BLaER1 (cell line): ENCODE measurements at regions not wholly inside any gene's neighbourhood (a gene's known extent, or its start where the extent isn't known, plus 50 kb on each side); places are given as distances from the start of the nearest gene placed in this dataset.
"Not testable (repeated sequence)": the region's sequence is repeated elsewhere in the genome, so short reads cannot be mapped to it uniquely, and the experiment has no call there.

Experiments
- H3K27ac ChIP-seq: shearing (Covaris generic); formaldehyde crosslinking; 2 replicates; pipeline ENCODE4 v1.8.1; 2022
- H3K27me3 ChIP-seq: shearing (Covaris generic); formaldehyde crosslinking; 2 replicates; pipeline ENCODE4 v1.8.1; 2022
- H3K36me3 ChIP-seq: shearing (Covaris generic); formaldehyde crosslinking; 2 replicates; pipeline ENCODE4 v1.8.1; 2022
- H3K4me1 ChIP-seq: shearing (Covaris generic); formaldehyde crosslinking; 2 replicates; pipeline ENCODE4 v1.8.1; 2022
- H3K4me2 ChIP-seq: shearing (Covaris generic); formaldehyde crosslinking; 2 replicates; pipeline ENCODE4 v1.8.1; 2022
- H3K4me3 ChIP-seq: shearing (Covaris generic); formaldehyde crosslinking; 2 replicates; pipeline ENCODE4 v1.8.1; 2022
- H3K9ac ChIP-seq: shearing (Covaris generic); formaldehyde crosslinking; 2 replicates; pipeline ENCODE4 v1.8.1; 2022
- H3K9me3 ChIP-seq: shearing (Covaris generic); formaldehyde crosslinking; 2 replicates; pipeline ENCODE4 v1.8.1; 2022
- H4K20me1 ChIP-seq: shearing (Covaris generic); formaldehyde crosslinking; 2 replicates; pipeline ENCODE4 v1.8.1; 2022
- Cebpa-rat ChIP-seq: shearing (Covaris generic); IDR thresholded peaks from 2 replicates; pipeline ENCODE4 v1.8.1; 2022

- H3K27me3 ChIP-seq, result no peaks in the 10 kb centered on the region
- no peak for TF ChIP-seq Cebpa-rat
- no peak overlapping the region for H3K4me2 ChIP-seq
- H3K9ac ChIP-seq, result no peak overlapping the region
- no peaks in the 10 kb centered on the region for H3K9me3 ChIP-seq
- no peaks in the 10 kb centered on the region for H4K20me1 ChIP-seq
- H3K4me1 ChIP-seq, result peaks cover 6% of the 10 kb centered on the region; the same call in 1 of the 2 replicates
- H3K36me3 ChIP-seq, result no peaks in the 10 kb centered on the region
- no peak overlapping the region for H3K4me3 ChIP-seq
- H3K27ac ChIP-seq, result no peak overlapping the region
Observed at GRCh38 chr17:34475296-34475695, 104.1 kb upstream of the TMEM132E start.

- Histone ChIP-seq H3K4me1 (peaks cover 6% of the 10 kb centered on the region; the same call in 1 of the 2 replicates), H3K4me3 (no peak overlapping the region), H3K9ac (no peak overlapping the region), H3K4me2 (no peak overlapping the region), H3K27ac (no peak overlapping the region), H3K27me3 (no peaks in the 10 kb centered on the region), H3K36me3 (no peaks in the 10 kb centered on the region), H4K20me1 (no peaks in the 10 kb centered on the region), H3K9me3 (no peaks in the 10 kb centered on the region)
- TF ChIP-seq Cebpa-rat, result no peak
Observed at GRCh38 chr17:34474706-34475105, 104.7 kb upstream of the TMEM132E start.

GRCh38 chr17:34472363-34472762 is 107.0 kb upstream of the TMEM132E start:
- TF ChIP-seq Cebpa-rat, result no peak
- Histone ChIP-seq H3K27me3 (no peaks in the 10 kb centered on the region), H3K9ac (no peak overlapping the region), H3K36me3 (no peaks in the 10 kb centered on the region), H3K4me1 (no peaks in the 10 kb centered on the region), H3K27ac (no peak overlapping the region), H4K20me1 (no peaks in the 10 kb centered on the region), H3K4me2 (no peak overlapping the region), H3K4me3 (no peak overlapping the region), H3K9me3 (no peaks in the 10 kb centered on the region)

GRCh38 chr17:34471278-34471677 is 108.1 kb upstream of the TMEM132E start:
- not testable (repeated sequence) for H3K9ac ChIP-seq, H4K20me1 ChIP-seq, H3K9me3 ChIP-seq, H3K4me2 ChIP-seq, H3K27ac ChIP-seq, H3K27me3 ChIP-seq, H3K36me3 ChIP-seq, H3K4me1 ChIP-seq, H3K4me3 ChIP-seq

- H3K36me3 ChIP-seq, result no peaks in the 10 kb centered on the region
- H3K9ac ChIP-seq, result no peak overlapping the region
- no peaks in the 10 kb centered on the region for H3K9me3 ChIP-seq
- H3K27me3 ChIP-seq, result no peaks in the 10 kb centered on the region
- H3K4me1 ChIP-seq, result peaks cover 5% of the 10 kb centered on the region; the same call in 1 of the 2 replicates
- H4K20me1 ChIP-seq, result no peaks in the 10 kb centered on the region
- TF ChIP-seq Cebpa-rat, result no peak
- H3K4me3 ChIP-seq, result no peak overlapping the region
- H3K4me2 ChIP-seq, result no peak overlapping the region
- H3K27ac ChIP-seq, result no peak overlapping the region
Observed at GRCh38 chr17:34465789-34466188, 102.8 kb upstream of the CCL1 start.

- Histone ChIP-seq H3K27me3 (no peaks in the 10 kb centered on the region), H3K36me3 (no peaks in the 10 kb centered on the region), H3K4me3 (no peak overlapping the region), H3K4me2 (no peak overlapping the region), H4K20me1 (no peaks in the 10 kb centered on the region), H3K9ac (no peak overlapping the region), H3K4me1 (peaks cover 5% of the 10 kb centered on the region; the same call in 1 of the 2 replicates), H3K27ac (no peak overlapping the region), H3K9me3 (no peaks in the 10 kb centered on the region)
- TF ChIP-seq Cebpa-rat, result no peak
Observed at GRCh38 chr17:34464812-34465211, 101.8 kb upstream of the CCL1 start.

GRCh38 chr17:34458266-34458665 is 95.2 kb upstream of the CCL1 start:
- H3K4me1 ChIP-seq, result peaks cover 12% of the 10 kb centered on the region
- TF ChIP-seq Cebpa-rat, result no peak
- no peaks in the 10 kb centered on the region for H3K36me3 ChIP-seq
- no peaks in the 10 kb centered on the region for H3K9me3 ChIP-seq
- no peak overlapping the region for H3K27ac ChIP-seq
- no peaks in the 10 kb centered on the region for H3K27me3 ChIP-seq
- H3K9ac ChIP-seq, result no peak overlapping the region
- H4K20me1 ChIP-seq, result no peaks in the 10 kb centered on the region
- H3K4me2 ChIP-seq, result no peak overlapping the region
- H3K4me3 ChIP-seq, result no peak overlapping the region

- peaks cover 7% of the 10 kb centered on the region; the same call in 1 of the 2 replicates for H3K4me1 ChIP-seq
- H3K9ac ChIP-seq, result no peak overlapping the region
- no peak overlapping the region for H3K27ac ChIP-seq
- peak overlapping the region; percentile 23; the same call in 1 of the 2 replicates for H3K4me2 ChIP-seq
- H3K4me3 ChIP-seq, result no peak overlapping the region
- no peaks in the 10 kb centered on the region for H3K9me3 ChIP-seq
- no peaks in the 10 kb centered on the region for H3K27me3 ChIP-seq
- TF ChIP-seq Cebpa-rat, result no peak
- no peaks in the 10 kb centered on the region for H3K36me3 ChIP-seq
- no peaks in the 10 kb centered on the region for H4K20me1 ChIP-seq
Observed at GRCh38 chr17:34456121-34456520, 93.1 kb upstream of the CCL1 start.

GRCh38 chr17:34452769-34453168 is 89.7 kb upstream of the CCL1 start:
- Histone ChIP-seq H3K4me1 (peaks cover 7% of the 10 kb centered on the region; the same call in 1 of the 2 replicates), H4K20me1 (no peaks in the 10 kb centered on the region), H3K27ac (no peak overlapping the region), H3K4me3 (no peak overlapping the region), H3K27me3 (no peaks in the 10 kb centered on the region), H3K9ac (no peak overlapping the region), H3K36me3 (no peaks in the 10 kb centered on the region), H3K4me2 (no peak overlapping the region), H3K9me3 (no peaks in the 10 kb centered on the region)
- no peak for TF ChIP-seq Cebpa-rat

GRCh38 chr17:34451313-34451712 is 88.3 kb upstream of the CCL1 start:
- Histone ChIP-seq H3K27me3 (no peaks in the 10 kb centered on the region), H4K20me1 (no peaks in the 10 kb centered on the region), H3K4me3 (no peak overlapping the region), H3K4me1 (peaks cover 6% of the 10 kb centered on the region; the same call in 1 of the 2 replicates), H3K4me2 (no peak overlapping the region), H3K27ac (no peak overlapping the region), H3K36me3 (no peaks in the 10 kb centered on the region), H3K9me3 (no peaks in the 10 kb centered on the region), H3K9ac (no peak overlapping the region)
- TF ChIP-seq Cebpa-rat, result no peak

GRCh38 chr17:34447406-34447805 is 84.4 kb upstream of the CCL1 start:
- no peak overlapping the region for H3K9ac ChIP-seq
- H3K4me2 ChIP-seq, result no peak overlapping the region
- H4K20me1 ChIP-seq, result no peaks in the 10 kb centered on the region; the same call in 1 of the 2 replicates
- H3K27ac ChIP-seq, result no peak overlapping the region
- no peaks in the 10 kb centered on the region for H3K36me3 ChIP-seq
- H3K27me3 ChIP-seq, result no peaks in the 10 kb centered on the region
- no peak for TF ChIP-seq Cebpa-rat
- H3K4me3 ChIP-seq, result no peak overlapping the region
- no peaks in the 10 kb centered on the region for H3K9me3 ChIP-seq
- H3K4me1 ChIP-seq, result no peaks in the 10 kb centered on the region
